B cell (primary cell): ENCODE measurements at regions not wholly inside any gene's neighbourhood (a gene's known extent, or its start where the extent isn't known, plus 50 kb on each side); places are given as distances from the start of the nearest gene placed in this dataset.

Experiments
- CTCF ChIP-seq: fragments of 200-600 bp; IDR thresholded peaks from one replicate; pipeline ENCODE4 v1.8.0; 2022; ENCODE audit warnings: antibody characterized with exemption, mild to moderate bottlenecking
- EZH2 ChIP-seq: IDR thresholded peaks from 2 replicates; pipeline ENCODE4 v1.6.1; 2012; ENCODE audit warnings: borderline replicate concordance, low read depth, mild to moderate bottlenecking, moderate library complexity, low read length; ENCODE audit not compliant: insufficient read depth, poor library complexity, severe bottlenecking

- TF ChIP-seq CTCF (no peak), EZH2 (no peak)
Observed at GRCh38 chr7:69358163-69358821, 240.0 kb upstream of the AUTS2 start.
